ENCODE measurements at regions not wholly inside any gene's neighbourhood (a gene's known extent, or its start where the extent isn't known, plus 50 kb on each side); places are given as distances from the start of the nearest gene placed in this dataset.

DNA sequence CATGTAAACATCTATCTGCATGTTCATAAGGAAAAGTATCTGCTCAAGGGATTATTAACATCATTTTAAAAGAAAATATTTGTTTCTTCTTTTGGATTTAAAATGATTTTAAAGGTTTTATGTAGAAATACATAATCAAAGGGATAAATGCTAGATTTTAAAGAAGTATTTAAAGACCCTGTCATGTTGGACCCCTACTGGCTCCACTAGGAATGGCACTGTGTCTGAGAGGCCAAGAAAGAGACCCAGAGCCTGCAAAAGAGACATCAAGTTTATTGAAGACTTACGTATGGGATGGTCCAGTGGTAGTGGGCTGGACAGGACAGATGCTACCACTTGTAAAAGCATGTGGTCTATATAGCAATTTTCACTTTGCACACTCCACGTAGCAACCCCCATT lies 78.7 kb upstream of the PCDH18 start (continued):
- TF ChIP-seq RELA (IDR thresholded peaks at IDR 0.05; ENCODE audit: borderline replicate concordance, partially characterized antibody): no peak
- TF ChIP-seq STAT3 (IDR thresholded peaks at IDR 0.05; ENCODE audit: low read depth, low read length): no peak
- no peak for TF ChIP-seq SUZ12 (IDR thresholded peaks at IDR 0.05; ENCODE audit: unreplicated experiment)
- TF ChIP-seq HCFC1 (IDR thresholded peaks at IDR 0.05; ENCODE audit: low read length): no peak
- peak; percentile 8; the same call in 1 of the 2 replicates for TF ChIP-seq SMC3 (IDR thresholded peaks at IDR 0.05; ENCODE audit: borderline replicate concordance, low read length)

DNA sequence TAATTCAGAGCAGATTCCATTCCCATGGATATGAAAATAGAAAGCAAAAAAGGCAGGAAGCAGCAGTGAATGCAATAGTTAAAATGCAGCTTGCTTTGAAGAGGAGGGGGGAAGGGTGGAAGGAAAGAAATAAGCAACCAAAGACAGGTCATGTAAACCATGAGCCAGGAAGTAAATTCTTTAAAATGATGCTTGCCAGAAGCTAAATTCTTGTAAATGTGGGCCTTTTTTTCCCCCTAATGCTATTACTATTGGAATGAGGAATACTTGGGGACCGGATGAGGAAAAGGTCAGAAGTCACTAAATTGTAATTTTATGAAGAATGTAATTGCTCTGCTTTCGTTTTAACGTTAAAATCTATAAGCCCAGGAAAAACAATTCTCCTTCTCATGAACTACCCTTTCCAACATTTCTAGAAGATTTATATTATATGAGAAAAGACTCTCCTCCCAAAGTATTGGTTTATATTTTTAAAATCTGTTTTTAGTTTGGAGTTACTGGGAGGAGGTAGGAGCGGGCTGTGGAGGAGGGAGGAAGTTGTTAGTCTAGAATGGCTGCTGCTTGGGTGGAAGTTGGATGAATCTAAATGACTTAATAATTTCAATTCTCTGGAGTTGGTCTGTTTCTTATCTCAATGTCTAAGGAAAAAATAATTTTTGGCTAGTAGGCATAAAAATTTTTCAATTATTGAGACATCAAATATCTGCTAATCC lies 77.6 kb upstream of the PCDH18 start:
- ChIA-PET CTCF (interaction anchor here (0.8 to 1.4 kb wide), 3 partner anchors 48 to 76 kb away, joined by 3 to 4 read pairs (median 3); no protein-coding TSS in a partner anchor), RAD21 (ENCODE audit: unreplicated experiment) (no interaction called here), POLR2A (no interaction called here), SMC1A (ENCODE audit: uncharacterized antibody, unreplicated experiment) (interaction anchor here (1.5 kb wide), 1 partner anchor 25 kb away, joined by 3 read pairs; no protein-coding TSS in a partner anchor)
- Histone ChIP-seq H3K36me3 (ENCODE audit: control insufficient read depth in 2 of 2, insufficient read depth in 2 of 2, low read length in 1 of 2) (no peaks in the 10 kb centered on the region), H2AFZ (ENCODE audit: control insufficient read depth, low read depth, low read length) (no peak overlapping the region), H3K4me1 (ENCODE audit: control insufficient read depth, insufficient read depth, low read length) (no peaks in the 10 kb centered on the region), H3K79me2 (ENCODE audit: control insufficient read depth, insufficient read depth, low read length) (no peaks in the 10 kb centered on the region), H3K4me3 (no peak overlapping the region), H3K4me2 (ENCODE audit: control insufficient read depth, insufficient read depth) (no peak overlapping the region), H3K27me3 (replicated peaks in 1 of 2; ENCODE audit: control insufficient read depth in 2 of 2, insufficient read depth in 2 of 2, low read length in 1 of 2) (no peaks in the 10 kb centered on the region), H4K20me1 (ENCODE audit: control insufficient read depth, insufficient read depth) (no peaks in the 10 kb centered on the region), H3K9ac (ENCODE audit: control insufficient read depth, insufficient read depth, low read length) (no peak overlapping the region), H3K27ac (ENCODE audit: control insufficient read depth, insufficient read depth) (no peak overlapping the region), H3K9me3 (replicated peaks; ENCODE audit: control insufficient read depth, insufficient read depth, low read length) (no peaks in the 10 kb centered on the region)
- 27% methylated on average over 4 of the region's 4 CpGs for WGBS (ENCODE audit: insufficient coverage, insufficient replicate concordance, low lambda C conversion rate, missing lambda C conversion rate)
- in situ Hi-C loops (cut with MboI): no loop called here
- BruUV-seq (replicated peaks): no TSS peak
- ATAC-seq (no peak), FAIRE-seq (no peak), DNase-seq (ENCODE audit: low read depth, low spot score) (no peak)
- intact Hi-C loops (cut with micrococcal nuclease; ENCODE audit: unreplicated experiment): no loop called here
- no peak for TF ChIP-seq ATF7 (IDR thresholded peaks at IDR 0.05; ENCODE audit: low read depth)
- no peak for TF ChIP-seq YY1 (IDR thresholded peaks at IDR 0.05; ENCODE audit: low read depth, low read length)
- TF ChIP-seq HDGF (IDR thresholded peaks at IDR 0.05): no peak
- TF ChIP-seq ESRRA (IDR thresholded peaks at IDR 0.05; ENCODE audit: low read length): no peak
- TF ChIP-seq ZNF217 (IDR thresholded peaks at IDR 0.05): no peak
- TF ChIP-seq YBX1 (IDR thresholded peaks at IDR 0.05): no peak
- TF ChIP-seq, protein P1, sequence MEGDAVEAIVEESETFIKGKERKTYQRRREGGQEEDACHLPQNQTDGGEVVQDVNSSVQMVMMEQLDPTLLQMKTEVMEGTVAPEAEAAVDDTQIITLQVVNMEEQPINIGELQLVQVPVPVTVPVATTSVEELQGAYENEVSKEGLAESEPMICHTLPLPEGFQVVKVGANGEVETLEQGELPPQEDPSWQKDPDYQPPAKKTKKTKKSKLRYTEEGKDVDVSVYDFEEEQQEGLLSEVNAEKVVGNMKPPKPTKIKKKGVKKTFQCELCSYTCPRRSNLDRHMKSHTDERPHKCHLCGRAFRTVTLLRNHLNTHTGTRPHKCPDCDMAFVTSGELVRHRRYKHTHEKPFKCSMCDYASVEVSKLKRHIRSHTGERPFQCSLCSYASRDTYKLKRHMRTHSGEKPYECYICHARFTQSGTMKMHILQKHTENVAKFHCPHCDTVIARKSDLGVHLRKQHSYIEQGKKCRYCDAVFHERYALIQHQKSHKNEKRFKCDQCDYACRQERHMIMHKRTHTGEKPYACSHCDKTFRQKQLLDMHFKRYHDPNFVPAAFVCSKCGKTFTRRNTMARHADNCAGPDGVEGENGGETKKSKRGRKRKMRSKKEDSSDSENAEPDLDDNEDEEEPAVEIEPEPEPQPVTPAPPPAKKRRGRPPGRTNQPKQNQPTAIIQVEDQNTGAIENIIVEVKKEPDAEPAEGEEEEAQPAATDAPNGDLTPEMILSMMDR (IDR thresholded peaks at IDR 0.05 in 2 of 3, conservative IDR thresholded peaks at IDR 0.05 in 1 of 3; ENCODE audit: control insufficient read depth in 2 of 3, extremely low read depth in 1 of 3, insufficient read depth in 1 of 3, low read depth in 3 of 3, low read length in 3 of 3): no peak
- TF ChIP-seq, protein P2, sequence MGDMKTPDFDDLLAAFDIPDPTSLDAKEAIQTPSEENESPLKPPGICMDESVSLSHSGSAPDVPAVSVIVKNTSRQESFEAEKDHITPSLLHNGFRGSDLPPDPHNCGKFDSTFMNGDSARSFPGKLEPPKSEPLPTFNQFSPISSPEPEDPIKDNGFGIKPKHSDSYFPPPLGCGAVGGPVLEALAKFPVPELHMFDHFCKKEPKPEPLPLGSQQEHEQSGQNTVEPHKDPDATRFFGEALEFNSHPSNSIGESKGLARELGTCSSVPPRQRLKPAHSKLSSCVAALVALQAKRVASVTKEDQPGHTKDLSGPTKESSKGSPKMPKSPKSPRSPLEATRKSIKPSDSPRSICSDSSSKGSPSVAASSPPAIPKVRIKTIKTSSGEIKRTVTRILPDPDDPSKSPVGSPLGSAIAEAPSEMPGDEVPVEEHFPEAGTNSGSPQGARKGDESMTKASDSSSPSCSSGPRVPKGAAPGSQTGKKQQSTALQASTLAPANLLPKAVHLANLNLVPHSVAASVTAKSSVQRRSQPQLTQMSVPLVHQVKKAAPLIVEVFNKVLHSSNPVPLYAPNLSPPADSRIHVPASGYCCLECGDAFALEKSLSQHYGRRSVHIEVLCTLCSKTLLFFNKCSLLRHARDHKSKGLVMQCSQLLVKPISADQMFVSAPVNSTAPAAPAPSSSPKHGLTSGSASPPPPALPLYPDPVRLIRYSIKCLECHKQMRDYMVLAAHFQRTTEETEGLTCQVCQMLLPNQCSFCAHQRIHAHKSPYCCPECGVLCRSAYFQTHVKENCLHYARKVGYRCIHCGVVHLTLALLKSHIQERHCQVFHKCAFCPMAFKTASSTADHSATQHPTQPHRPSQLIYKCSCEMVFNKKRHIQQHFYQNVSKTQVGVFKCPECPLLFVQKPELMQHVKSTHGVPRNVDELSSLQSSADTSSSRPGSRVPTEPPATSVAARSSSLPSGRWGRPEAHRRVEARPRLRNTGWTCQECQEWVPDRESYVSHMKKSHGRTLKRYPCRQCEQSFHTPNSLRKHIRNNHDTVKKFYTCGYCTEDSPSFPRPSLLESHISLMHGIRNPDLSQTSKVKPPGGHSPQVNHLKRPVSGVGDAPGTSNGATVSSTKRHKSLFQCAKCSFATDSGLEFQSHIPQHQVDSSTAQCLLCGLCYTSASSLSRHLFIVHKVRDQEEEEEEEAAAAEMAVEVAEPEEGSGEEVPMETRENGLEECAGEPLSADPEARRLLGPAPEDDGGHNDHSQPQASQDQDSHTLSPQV (IDR thresholded peaks at IDR 0.05): no peak
- TF ChIP-seq CREB1 (IDR thresholded peaks at IDR 0.05; ENCODE audit: low read depth): no peak
- TF ChIP-seq, protein P3, sequence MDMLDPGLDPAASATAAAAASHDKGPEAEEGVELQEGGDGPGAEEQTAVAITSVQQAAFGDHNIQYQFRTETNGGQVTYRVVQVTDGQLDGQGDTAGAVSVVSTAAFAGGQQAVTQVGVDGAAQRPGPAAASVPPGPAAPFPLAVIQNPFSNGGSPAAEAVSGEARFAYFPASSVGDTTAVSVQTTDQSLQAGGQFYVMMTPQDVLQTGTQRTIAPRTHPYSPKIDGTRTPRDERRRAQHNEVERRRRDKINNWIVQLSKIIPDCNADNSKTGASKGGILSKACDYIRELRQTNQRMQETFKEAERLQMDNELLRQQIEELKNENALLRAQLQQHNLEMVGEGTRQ (IDR thresholded peaks at IDR 0.05; ENCODE audit: borderline replicate concordance, low read depth, low read length): no peak
- TF ChIP-seq SMAD1 (IDR thresholded peaks at IDR 0.05; ENCODE audit: low read depth, partially characterized antibody): no peak
- TF ChIP-seq PML (IDR thresholded peaks at IDR 0.05; ENCODE audit: low read length): no peak
- TF ChIP-seq NR2F1 (conservative IDR thresholded peaks at IDR 0.05): no peak
- TF ChIP-seq CHD4 (IDR thresholded peaks at IDR 0.05): no peak

Measured in GM12878 (cell line).